ENCODE measurements at regions not wholly inside any gene's neighbourhood (a gene's known extent, or its start where the extent isn't known, plus 50 kb on each side); places are given as distances from the start of the nearest gene placed in this dataset.

DNA sequence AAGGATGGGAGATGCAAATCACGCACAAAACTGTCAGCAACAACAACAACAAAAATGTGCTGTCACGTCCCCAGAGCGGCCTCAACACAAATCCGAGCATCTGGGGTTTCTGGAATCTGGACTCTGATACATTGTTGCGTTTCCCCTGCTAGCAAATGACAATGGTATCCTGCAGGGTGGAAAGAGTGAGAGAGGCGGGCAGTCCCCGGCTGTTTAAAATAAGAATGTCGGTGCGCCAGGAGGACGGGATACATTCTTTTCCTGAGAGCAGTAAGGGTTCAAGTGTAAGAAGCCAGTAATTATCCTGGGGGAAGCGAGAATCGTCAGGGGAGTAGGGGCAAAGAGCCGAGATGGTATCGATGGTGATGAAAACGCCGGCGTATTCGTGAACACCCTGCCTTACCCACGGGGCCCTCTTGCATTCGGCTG lies 310.2 kb downstream of the ASMT start:
- DNase-seq (ENCODE audit: low read depth in 1 of 2, low spot score in 1 of 2): no peak
- H3K27me3 ChIP-seq (ENCODE audit: insufficient read depth, poor library complexity, severe bottlenecking): no peaks in the 10 kb centered on the region
- no peak overlapping the region for H3K4me3 ChIP-seq (replicated peaks; ENCODE audit: insufficient read depth, low read length)
- TF ChIP-seq POLR2AphosphoS5 (IDR thresholded peaks at IDR 0.05; ENCODE audit: low read depth): no peak
- TF ChIP-seq, protein P1, sequence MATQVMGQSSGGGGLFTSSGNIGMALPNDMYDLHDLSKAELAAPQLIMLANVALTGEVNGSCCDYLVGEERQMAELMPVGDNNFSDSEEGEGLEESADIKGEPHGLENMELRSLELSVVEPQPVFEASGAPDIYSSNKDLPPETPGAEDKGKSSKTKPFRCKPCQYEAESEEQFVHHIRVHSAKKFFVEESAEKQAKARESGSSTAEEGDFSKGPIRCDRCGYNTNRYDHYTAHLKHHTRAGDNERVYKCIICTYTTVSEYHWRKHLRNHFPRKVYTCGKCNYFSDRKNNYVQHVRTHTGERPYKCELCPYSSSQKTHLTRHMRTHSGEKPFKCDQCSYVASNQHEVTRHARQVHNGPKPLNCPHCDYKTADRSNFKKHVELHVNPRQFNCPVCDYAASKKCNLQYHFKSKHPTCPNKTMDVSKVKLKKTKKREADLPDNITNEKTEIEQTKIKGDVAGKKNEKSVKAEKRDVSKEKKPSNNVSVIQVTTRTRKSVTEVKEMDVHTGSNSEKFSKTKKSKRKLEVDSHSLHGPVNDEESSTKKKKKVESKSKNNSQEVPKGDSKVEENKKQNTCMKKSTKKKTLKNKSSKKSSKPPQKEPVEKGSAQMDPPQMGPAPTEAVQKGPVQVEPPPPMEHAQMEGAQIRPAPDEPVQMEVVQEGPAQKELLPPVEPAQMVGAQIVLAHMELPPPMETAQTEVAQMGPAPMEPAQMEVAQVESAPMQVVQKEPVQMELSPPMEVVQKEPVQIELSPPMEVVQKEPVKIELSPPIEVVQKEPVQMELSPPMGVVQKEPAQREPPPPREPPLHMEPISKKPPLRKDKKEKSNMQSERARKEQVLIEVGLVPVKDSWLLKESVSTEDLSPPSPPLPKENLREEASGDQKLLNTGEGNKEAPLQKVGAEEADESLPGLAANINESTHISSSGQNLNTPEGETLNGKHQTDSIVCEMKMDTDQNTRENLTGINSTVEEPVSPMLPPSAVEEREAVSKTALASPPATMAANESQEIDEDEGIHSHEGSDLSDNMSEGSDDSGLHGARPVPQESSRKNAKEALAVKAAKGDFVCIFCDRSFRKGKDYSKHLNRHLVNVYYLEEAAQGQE (IDR thresholded peaks at IDR 0.05; ENCODE audit: insufficient replicate concordance, low read depth): no peak
- no peak overlapping the region for H3K27ac ChIP-seq (replicated peaks)

DNA sequence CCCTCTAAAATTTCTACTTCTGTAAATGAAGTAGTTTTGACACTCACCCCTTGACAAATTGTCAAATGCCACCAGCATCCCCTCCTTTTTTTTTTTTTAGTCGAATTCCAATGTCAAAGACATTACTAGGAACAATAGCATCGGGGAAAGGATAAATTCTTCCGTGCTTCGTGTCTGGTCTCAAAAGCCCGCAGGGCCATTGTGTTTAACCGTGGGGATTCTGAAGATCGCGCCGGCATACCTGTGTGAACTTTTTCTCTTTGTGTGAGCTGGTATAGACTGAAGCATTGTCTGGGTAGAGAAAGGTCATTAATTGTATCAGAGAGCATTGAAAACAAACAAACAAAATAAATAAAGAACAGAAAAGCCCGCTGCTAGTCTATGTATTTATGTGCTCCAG lies 313.9 kb downstream of the ASMT start:
- Histone ChIP-seq H3K27ac (replicated peaks) (no peak overlapping the region), H3K27me3 (ENCODE audit: insufficient read depth, poor library complexity, severe bottlenecking) (no peaks in the 10 kb centered on the region), H3K4me3 (replicated peaks; ENCODE audit: insufficient read depth, low read length) (no peak overlapping the region)
- no peak for DNase-seq (ENCODE audit: low read depth in 1 of 2, low spot score in 1 of 2)
- no peak for TF ChIP-seq POLR2AphosphoS5 (IDR thresholded peaks at IDR 0.05; ENCODE audit: low read depth)

DNA sequence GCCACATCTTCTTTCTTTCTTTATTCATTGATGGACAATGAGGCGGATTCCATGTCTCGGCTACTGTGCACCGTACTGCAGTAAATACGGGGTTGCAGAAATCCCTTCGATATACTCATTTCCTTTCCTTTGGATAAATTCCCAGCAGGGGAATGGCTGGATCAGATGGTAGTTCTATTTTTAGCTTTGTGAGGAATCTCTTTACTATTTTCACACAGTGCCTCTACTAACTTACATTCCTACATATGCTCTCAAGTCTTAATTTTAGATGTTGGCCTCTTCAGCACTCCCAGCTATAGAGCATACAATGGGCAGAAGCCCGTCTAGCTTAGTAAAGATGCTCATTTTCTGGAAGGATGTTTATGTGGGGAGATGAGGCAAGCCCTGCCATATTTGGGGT lies 317.4 kb downstream of the ASMT start:
- DNase-seq (ENCODE audit: low read depth in 1 of 2, low spot score in 1 of 2): no peak
- Histone ChIP-seq H3K4me3 (replicated peaks; ENCODE audit: insufficient read depth, low read length) (no peak overlapping the region), H3K27me3 (ENCODE audit: insufficient read depth, poor library complexity, severe bottlenecking) (no peaks in the 10 kb centered on the region), H3K27ac (replicated peaks) (no peak overlapping the region)
- no peak for TF ChIP-seq SPI1 (IDR thresholded peaks at IDR 0.05; ENCODE audit: borderline replicate concordance, low read depth)
- TF ChIP-seq, protein P2, sequence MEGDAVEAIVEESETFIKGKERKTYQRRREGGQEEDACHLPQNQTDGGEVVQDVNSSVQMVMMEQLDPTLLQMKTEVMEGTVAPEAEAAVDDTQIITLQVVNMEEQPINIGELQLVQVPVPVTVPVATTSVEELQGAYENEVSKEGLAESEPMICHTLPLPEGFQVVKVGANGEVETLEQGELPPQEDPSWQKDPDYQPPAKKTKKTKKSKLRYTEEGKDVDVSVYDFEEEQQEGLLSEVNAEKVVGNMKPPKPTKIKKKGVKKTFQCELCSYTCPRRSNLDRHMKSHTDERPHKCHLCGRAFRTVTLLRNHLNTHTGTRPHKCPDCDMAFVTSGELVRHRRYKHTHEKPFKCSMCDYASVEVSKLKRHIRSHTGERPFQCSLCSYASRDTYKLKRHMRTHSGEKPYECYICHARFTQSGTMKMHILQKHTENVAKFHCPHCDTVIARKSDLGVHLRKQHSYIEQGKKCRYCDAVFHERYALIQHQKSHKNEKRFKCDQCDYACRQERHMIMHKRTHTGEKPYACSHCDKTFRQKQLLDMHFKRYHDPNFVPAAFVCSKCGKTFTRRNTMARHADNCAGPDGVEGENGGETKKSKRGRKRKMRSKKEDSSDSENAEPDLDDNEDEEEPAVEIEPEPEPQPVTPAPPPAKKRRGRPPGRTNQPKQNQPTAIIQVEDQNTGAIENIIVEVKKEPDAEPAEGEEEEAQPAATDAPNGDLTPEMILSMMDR (IDR thresholded peaks at IDR 0.05; ENCODE audit: insufficient read depth, low read length): no peak
- TF ChIP-seq, protein P1 (IDR thresholded peaks at IDR 0.05; ENCODE audit: insufficient replicate concordance, low read depth): no peak

DNA sequence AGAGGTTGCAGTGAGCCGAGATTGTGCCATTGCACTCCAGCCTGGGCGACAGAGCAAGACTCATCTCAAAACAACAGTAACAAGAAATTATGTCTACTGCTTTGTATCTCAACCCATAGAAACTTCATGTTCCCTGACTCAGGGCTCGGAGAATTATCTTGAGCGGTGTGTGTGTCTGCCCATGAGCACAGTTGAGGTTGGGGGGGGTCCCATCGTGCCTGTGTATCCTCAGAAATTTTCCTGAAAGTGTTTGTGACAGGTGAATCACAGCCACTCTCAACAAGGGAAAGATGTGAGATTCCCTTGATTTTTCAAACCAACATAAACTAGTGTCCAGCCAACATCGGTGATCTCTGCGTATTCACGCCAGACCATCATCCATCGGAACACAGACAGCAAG lies 319.1 kb downstream of the ASMT start:
- no peaks in the 10 kb centered on the region for H3K27me3 ChIP-seq (ENCODE audit: insufficient read depth, poor library complexity, severe bottlenecking)
- TF ChIP-seq GABPA (IDR thresholded peaks at IDR 0.05; ENCODE audit: low read depth) (no peak), SPI1 (IDR thresholded peaks at IDR 0.05; ENCODE audit: borderline replicate concordance, low read depth) (no peak), POLR2AphosphoS5 (IDR thresholded peaks at IDR 0.05; ENCODE audit: low read depth) (no peak)
- TF ChIP-seq, protein P2 (IDR thresholded peaks at IDR 0.05; ENCODE audit: insufficient read depth, low read length): no peak
- TF ChIP-seq, protein P1 (IDR thresholded peaks at IDR 0.05; ENCODE audit: insufficient replicate concordance, low read depth): no peak

More for the DNA sequence above, 319.1 kb downstream of the ASMT start:
- no peak overlapping the region for H3K4me3 ChIP-seq (replicated peaks; ENCODE audit: insufficient read depth, low read length)
- no peak overlapping the region for H3K27ac ChIP-seq (replicated peaks)
- no peak for DNase-seq (ENCODE audit: low read depth in 1 of 2, low spot score in 1 of 2)
